ENCODE measurements at regions not wholly inside any gene's neighbourhood (a gene's known extent, or its start where the extent isn't known, plus 50 kb on each side); places are given as distances from the start of the nearest gene placed in this dataset.
"Not testable (repeated sequence)": the region's sequence is repeated elsewhere in the genome, so short reads cannot be mapped to it uniquely, and the experiment has no call there.

DNA sequence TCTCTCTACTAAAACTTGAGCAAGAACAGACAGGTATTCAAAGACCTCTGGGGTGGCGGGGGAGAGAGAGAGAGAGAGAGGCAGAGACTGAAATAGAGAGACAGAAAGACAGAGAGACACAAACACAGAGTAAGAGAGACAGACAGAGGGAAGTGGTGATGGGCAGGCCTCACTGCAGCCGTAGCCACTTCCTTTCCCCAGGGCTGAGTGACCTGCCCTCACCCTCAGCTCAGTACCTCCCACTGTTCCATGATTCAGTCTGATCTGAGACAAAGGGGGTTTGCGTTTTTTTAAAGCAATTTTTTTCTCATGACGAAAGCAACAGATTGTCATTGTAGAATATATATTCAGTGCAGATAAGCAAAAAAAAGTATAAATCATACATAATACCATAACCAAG lies 607.9 kb upstream of the B3GAT1 start:
- DNase-seq: no peak
- in situ Hi-C loops (cut with HindIII; ENCODE audit: low pct_ligation_motif_present, low pct_unique_long_range_greater_than_20kb, low sequenced_read_pairs): no loop called here

GRCh38 chr11:135019343-135019871 lies 607.4 kb upstream of the B3GAT1 start:
- in situ Hi-C loops (cut with HindIII; ENCODE audit: low pct_ligation_motif_present, low pct_unique_long_range_greater_than_20kb, low sequenced_read_pairs): no loop called here

GRCh38 chr11:135017296-135017695 lies 605.3 kb upstream of the B3GAT1 start:
- DNase-seq: no peak

More at GRCh38 chr11:135019343-135019871, 607.4 kb upstream of the B3GAT1 start:
- no peak for DNase-seq

GRCh38 chr11:135015966-135016365 lies 603.9 kb upstream of the B3GAT1 start:
- no peak for DNase-seq
- in situ Hi-C loops (cut with HindIII; ENCODE audit: low pct_ligation_motif_present, low pct_unique_long_range_greater_than_20kb, low sequenced_read_pairs): no loop called here

More at GRCh38 chr11:135017296-135017695, 605.3 kb upstream of the B3GAT1 start:
- in situ Hi-C loops (cut with HindIII; ENCODE audit: low pct_ligation_motif_present, low pct_unique_long_range_greater_than_20kb, low sequenced_read_pairs): no loop called here

GRCh38 chr11:135011313-135011712 lies 599.3 kb upstream of the B3GAT1 start:
- in situ Hi-C loops (cut with HindIII; ENCODE audit: low pct_ligation_motif_present, low pct_unique_long_range_greater_than_20kb, low sequenced_read_pairs): not testable (repeated sequence)

DNA sequence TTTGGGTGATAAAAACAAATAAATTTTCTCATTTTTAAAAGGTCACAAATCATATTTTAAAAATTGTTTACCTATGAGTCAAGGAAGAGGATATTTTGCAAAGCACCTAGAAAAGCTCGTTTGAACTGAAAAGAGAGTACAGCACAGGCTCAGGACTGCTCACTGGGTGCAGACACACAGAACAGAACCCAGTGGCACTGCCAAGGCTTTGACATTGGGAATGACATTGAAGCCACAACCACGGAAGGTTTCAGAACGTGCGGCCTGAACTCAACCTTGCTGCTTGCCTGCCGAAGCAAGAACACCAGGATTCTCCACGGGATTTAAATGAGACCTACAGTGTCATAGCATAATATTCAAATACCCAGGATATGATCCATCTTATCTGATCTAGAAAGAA lies 597.1 kb upstream of the B3GAT1 start:
- in situ Hi-C loops (cut with HindIII; ENCODE audit: low pct_ligation_motif_present, low pct_unique_long_range_greater_than_20kb, low sequenced_read_pairs): no loop called here
- no peak for DNase-seq

More at GRCh38 chr11:135011313-135011712, 599.3 kb upstream of the B3GAT1 start:
- DNase-seq: not testable (repeated sequence)

DNA sequence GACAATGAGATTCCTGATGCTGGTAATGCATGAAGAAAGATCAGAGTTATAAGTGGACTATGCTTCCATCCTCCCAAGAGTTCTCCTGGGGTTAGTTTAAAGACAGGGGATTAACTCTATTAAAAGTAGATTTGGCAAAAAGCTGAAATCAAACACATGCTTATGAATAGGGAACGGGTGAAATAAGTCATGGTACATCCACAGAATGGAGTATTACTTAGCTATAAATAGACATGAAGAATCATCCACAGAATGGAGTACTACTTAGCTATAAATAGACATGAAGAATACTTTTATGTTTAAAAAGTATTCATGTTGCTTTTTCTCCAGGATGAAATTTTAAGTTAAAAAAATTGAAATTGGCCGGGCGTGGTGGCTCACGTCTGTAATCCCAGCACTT lies 596.4 kb upstream of the B3GAT1 start:
- in situ Hi-C loops (cut with HindIII; ENCODE audit: low pct_ligation_motif_present, low pct_unique_long_range_greater_than_20kb, low sequenced_read_pairs): no loop called here

GRCh38 chr11:135008001-135008405 lies 596.0 kb upstream of the B3GAT1 start:
- in situ Hi-C loops (cut with HindIII; ENCODE audit: low pct_ligation_motif_present, low pct_unique_long_range_greater_than_20kb, low sequenced_read_pairs): no loop called here
- DNase-seq: no peak

More for the DNA sequence above, 596.4 kb upstream of the B3GAT1 start:
- no peak for DNase-seq

- in situ Hi-C loops (cut with HindIII; ENCODE audit: low pct_ligation_motif_present, low pct_unique_long_range_greater_than_20kb, low sequenced_read_pairs): no loop called here
- DNase-seq: no peak
Observed at GRCh38 chr11:135006800-135007199, 594.8 kb upstream of the B3GAT1 start.

DNA sequence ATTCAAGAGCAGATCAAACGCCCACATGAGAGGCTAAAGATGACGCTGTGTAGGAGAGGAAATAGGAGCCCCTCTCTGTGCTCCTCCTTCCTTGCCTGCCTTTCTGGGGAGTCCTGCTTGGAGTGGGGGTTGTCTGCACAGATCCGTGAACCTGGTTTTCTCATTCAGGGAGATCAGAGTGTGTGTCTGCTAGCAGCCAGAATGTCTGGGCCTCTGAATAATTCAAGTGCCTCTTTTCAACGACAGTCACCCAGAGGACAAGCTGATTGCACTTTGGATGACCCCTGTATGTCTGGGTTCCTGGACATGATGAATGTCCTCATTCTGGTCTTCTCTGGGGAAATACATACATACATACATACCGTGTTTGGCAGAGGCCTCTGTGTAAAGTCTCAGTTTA lies 592.5 kb upstream of the B3GAT1 start:
- DNase-seq: no peak
- in situ Hi-C loops (cut with HindIII; ENCODE audit: low pct_ligation_motif_present, low pct_unique_long_range_greater_than_20kb, low sequenced_read_pairs): no loop called here

- no peak for DNase-seq
- in situ Hi-C loops (cut with HindIII; ENCODE audit: low pct_ligation_motif_present, low pct_unique_long_range_greater_than_20kb, low sequenced_read_pairs): no loop called here
Observed at GRCh38 chr11:135002236-135002635, 590.2 kb upstream of the B3GAT1 start.

- DNase-seq: no peak
- in situ Hi-C loops (cut with HindIII; ENCODE audit: low pct_ligation_motif_present, low pct_unique_long_range_greater_than_20kb, low sequenced_read_pairs): no loop called here
Observed at GRCh38 chr11:135001581-135001980, 589.5 kb upstream of the B3GAT1 start.

DNA sequence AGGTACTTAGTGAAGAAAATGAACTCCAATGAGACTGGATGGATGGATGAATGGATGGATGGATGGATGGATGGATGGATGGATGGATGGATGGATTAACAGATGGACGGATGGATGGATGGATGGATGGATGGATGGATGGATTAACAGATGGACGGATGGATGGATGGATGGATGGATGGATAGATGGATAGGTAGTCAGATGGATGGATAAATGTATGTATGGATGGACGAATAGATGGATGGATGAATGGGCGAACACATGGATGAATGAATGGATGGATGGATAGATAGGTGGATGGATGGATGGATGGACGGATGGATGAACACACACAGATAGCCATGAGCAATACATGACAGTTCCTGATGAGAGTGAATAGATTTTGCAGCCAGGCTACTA lies 589.0 kb upstream of the B3GAT1 start:
- DNase-seq; in situ Hi-C loops (cut with HindIII; ENCODE audit: low pct_ligation_motif_present, low pct_unique_long_range_greater_than_20kb, low sequenced_read_pairs): not testable (repeated sequence)

GRCh38 chr11:134999590-134999989 lies 587.5 kb upstream of the B3GAT1 start:
- no peak for DNase-seq
- in situ Hi-C loops (cut with HindIII; ENCODE audit: low pct_ligation_motif_present, low pct_unique_long_range_greater_than_20kb, low sequenced_read_pairs): no loop called here

GRCh38 chr11:134997652-134998320 lies 585.7 kb upstream of the B3GAT1 start:
- DNase-seq: no peak
- in situ Hi-C loops (cut with HindIII; ENCODE audit: low pct_ligation_motif_present, low pct_unique_long_range_greater_than_20kb, low sequenced_read_pairs): no loop called here

DNA sequence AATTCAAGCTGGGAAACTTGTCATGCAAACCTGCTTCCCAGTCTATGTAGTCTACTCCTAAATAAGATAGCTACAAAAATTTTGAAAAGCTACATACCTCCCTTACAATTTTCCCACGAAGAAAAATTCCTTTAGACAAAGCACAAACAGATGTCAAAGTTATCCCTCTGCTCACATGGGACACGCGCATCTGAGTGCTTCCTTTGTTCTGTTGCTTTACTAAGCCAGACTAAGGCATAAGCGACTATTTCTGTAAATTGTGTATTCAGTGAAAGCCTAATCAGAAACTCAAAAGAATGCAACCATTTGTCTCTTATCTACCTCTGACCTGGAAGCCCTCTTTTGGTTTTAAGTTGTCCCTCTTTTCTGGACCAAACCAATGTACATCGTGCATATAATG lies 583.7 kb upstream of the B3GAT1 start:
- no peak for DNase-seq
- in situ Hi-C loops (cut with HindIII; ENCODE audit: low pct_ligation_motif_present, low pct_unique_long_range_greater_than_20kb, low sequenced_read_pairs): no loop called here

- DNase-seq: no peak
- in situ Hi-C loops (cut with HindIII; ENCODE audit: low pct_ligation_motif_present, low pct_unique_long_range_greater_than_20kb, low sequenced_read_pairs): no loop called here
Observed at GRCh38 chr11:134994431-134994830, 582.4 kb upstream of the B3GAT1 start.

DNA sequence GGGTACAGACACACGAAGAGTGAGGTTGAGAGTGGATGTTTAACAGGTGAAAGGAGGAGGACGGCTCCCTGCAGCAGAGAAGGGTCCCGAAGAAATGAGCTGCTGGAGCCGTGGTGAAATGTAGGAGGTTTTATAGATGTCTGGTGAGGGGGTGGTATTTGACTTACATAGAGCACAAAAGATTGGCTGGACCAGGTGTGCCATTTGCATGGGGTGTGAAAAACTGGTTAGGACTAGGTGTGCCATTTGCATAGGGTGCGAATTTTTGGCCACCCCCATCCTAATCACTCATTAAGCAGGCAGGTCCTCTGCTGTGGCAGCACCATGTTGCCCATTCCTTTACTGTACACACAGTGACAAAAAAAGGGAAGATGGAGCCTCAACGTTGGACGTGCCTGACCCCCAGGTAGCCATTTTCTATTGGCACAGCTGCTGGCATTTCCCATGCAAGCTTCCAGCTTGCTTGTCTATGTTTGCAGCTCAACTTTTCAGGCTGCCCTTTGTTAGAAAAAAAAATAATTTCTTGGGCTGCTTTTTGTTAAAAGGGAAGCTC lies 581.7 kb upstream of the B3GAT1 start:
- in situ Hi-C loops (cut with HindIII; ENCODE audit: low pct_ligation_motif_present, low pct_unique_long_range_greater_than_20kb, low sequenced_read_pairs): no loop called here

GRCh38 chr11:134992981-134993380 lies 580.9 kb upstream of the B3GAT1 start:
- DNase-seq: no peak
- in situ Hi-C loops (cut with HindIII; ENCODE audit: low pct_ligation_motif_present, low pct_unique_long_range_greater_than_20kb, low sequenced_read_pairs): no loop called here

More for the DNA sequence above, 581.7 kb upstream of the B3GAT1 start:
- DNase-seq: no peak

DNA sequence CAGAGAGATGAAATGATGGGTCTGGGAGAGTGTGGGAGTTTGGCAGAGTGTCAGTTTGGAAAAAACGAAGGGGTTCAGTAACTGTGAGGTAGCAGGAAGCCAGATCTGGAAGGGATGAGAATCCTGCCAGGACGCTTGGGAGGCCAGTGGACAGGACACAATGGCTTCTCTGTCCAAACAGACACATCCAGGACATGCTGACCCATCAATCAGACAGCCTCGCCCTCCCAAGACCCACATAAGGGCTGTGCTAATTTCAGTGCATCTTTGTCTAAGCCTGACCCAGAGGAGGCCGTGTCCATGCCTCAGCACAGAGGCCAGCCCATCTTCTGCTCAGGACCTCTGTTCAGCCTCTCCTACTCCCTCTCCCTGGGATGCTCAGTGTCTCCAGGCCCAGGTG lies 576.5 kb upstream of the B3GAT1 start:
- no peak for DNase-seq
- in situ Hi-C loops (cut with HindIII; ENCODE audit: low pct_ligation_motif_present, low pct_unique_long_range_greater_than_20kb, low sequenced_read_pairs): no loop called here
